ENCODE measurements at regions not wholly inside any gene's neighbourhood (a gene's known extent, or its start where the extent isn't known, plus 50 kb on each side); places are given as distances from the start of the nearest gene placed in this dataset.

- TF ChIP-seq RFX5 (IDR thresholded peaks at IDR 0.05; ENCODE audit: borderline replicate concordance, low read depth, low read length) (no peak), BCL11A (IDR thresholded peaks at IDR 0.05; ENCODE audit: low read depth in 2 of 2, low read length in 2 of 2) (no peak)
These were observed 1214.8 kb downstream of the NSUN3 start (continued) for GRCh38 chr3:95277613-95278012.

Data from H1 (cell line).